Sigmoid colon (tissue), 6 donors: ENCODE measurements at regions not wholly inside any gene's neighbourhood (a gene's known extent, or its start where the extent isn't known, plus 50 kb on each side); places are given as distances from the start of the nearest gene placed in this dataset.

Experiments used
- DNase-seq: peaks from one replicate; pipeline ENCODE4 v3.0.0-alpha.2; 2019
- H3K27ac ChIP-seq, 4 donors: fragments of 200-600 bp; sonication (generic); one replicate each; pipeline ENCODE4 v1.5.1; 2016 to 2019; ENCODE audit warnings: mild to moderate bottlenecking in 1 of 4
- H3K27me3 ChIP-seq, 3 donors: fragments of 200-600 bp; sonication (generic); one replicate each; pipeline ENCODE4 v1.5.1; 2019; ENCODE audit warnings: mild to moderate bottlenecking in 1 of 3
- H3K36me3 ChIP-seq, 4 donors: fragments of 200-600 bp; sonication (generic); one replicate each; pipeline ENCODE4 v1.5.1; 2016 to 2019
- H3K4me1 ChIP-seq, 4 donors: fragments of 200-600 bp; sonication (generic); one replicate each; pipeline ENCODE4 v1.5.1; 2017 to 2019
- H3K4me3 ChIP-seq, 4 donors: fragments of 200-600 bp; sonication (generic); one replicate each; pipeline ENCODE4 v1.5.1; 2017 to 2019; ENCODE audit warnings: mild to moderate bottlenecking in 2 of 4, moderate library complexity in 1 of 4
- H3K9me3 ChIP-seq, 4 donors: fragments of 200-600 bp in 3 of 4; sonication (generic) in 3 of 4; one replicate each; pipeline versions ENCODE4 v1.5.1 to v1.6.1; 2013 to 2019
- EP300 ChIP-seq, 4 donors: sonication (generic); formaldehyde crosslinking; IDR thresholded peaks; one replicate each; pipeline ENCODE4 v1.6.1; 2017; ENCODE audit warnings: antibody characterized with exemption in 4 of 4
- POLR2A ChIP-seq, 2 donors: fragments of 450-650 bp; IDR thresholded peaks; one replicate each; pipeline ENCODE4 v1.6.1; 2016; ENCODE audit warnings: antibody characterized with exemption in 2 of 2, mild to moderate bottlenecking in 2 of 2, moderate library complexity in 2 of 2
- POLR2AphosphoS5 ChIP-seq, 4 donors: sonication (generic); formaldehyde crosslinking; IDR thresholded peaks; one replicate each; pipeline ENCODE4 v1.6.1; 2017; ENCODE audit warnings: antibody characterized with exemption in 4 of 4
- WGBS, 2 donors: extraction: QIAGEN DNeasy Blood & Tissue Kit; methylation state at CpG; one replicate each; pipeline ENCODE4 v1.1.7; 2013; 5-methylcytosine and 5-hydroxymethylcytosine counted together
- intact Hi-C: fragments of 100-400 bp; cut with DNase I; formaldehyde crosslinking; loops from one replicate; pipeline ENCODE4 v1.15.1; 2023
- TF ChIP-seq, protein P1 (sequence below), 4 experiments: fragments of 450-650 bp in 3 of 4; fragments of 200-600 bp in 1 of 4; IDR thresholded peaks; one replicate each; pipeline ENCODE4 v1.5.1; 2016 to 2019; ENCODE audit warnings: antibody characterized with exemption in 4 of 4, mild to moderate bottlenecking in 3 of 4, moderate library complexity in 2 of 4
- donor health status: healthy with polysubstance abuse.
- donor health status: healthy.

DNA sequence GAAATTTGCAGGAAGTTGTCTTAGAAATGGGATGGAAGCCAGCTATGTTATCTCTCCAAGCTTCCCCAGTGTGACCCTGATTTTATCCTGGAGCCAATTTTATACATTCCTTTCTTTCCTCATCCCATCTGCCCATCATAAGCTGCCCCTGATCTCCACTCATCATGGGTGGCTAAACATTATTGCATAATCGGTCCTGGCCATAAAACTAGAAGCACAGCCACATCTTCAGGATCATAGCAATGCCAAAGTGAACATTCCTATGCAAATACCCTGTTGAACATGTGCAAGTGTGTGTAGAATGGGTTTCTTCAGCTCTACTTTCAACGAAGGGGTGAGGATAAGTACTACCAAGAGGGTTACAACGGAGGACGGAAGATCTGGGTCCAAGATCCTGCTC lies 50.6 kb upstream of the COG2 start:
- Histone ChIP-seq H3K36me3 (no peaks in the 10 kb centered on the region), H3K4me1 (no peaks in the 10 kb centered on the region), H3K4me3 (no peak overlapping the region), H3K27me3 (no peaks in the 10 kb centered on the region), H3K27ac (no peak overlapping the region), H3K9me3 (no peaks in the 10 kb centered on the region)
- DNase-seq = no peak
- intact Hi-C loops = no loop called here
- TF ChIP-seq EP300 (IDR thresholded peaks at IDR 0.05) (no peak), POLR2A (IDR thresholded peaks at IDR 0.05) (no peak), POLR2AphosphoS5 (IDR thresholded peaks at IDR 0.05) (no peak)
- TF ChIP-seq, protein P1, sequence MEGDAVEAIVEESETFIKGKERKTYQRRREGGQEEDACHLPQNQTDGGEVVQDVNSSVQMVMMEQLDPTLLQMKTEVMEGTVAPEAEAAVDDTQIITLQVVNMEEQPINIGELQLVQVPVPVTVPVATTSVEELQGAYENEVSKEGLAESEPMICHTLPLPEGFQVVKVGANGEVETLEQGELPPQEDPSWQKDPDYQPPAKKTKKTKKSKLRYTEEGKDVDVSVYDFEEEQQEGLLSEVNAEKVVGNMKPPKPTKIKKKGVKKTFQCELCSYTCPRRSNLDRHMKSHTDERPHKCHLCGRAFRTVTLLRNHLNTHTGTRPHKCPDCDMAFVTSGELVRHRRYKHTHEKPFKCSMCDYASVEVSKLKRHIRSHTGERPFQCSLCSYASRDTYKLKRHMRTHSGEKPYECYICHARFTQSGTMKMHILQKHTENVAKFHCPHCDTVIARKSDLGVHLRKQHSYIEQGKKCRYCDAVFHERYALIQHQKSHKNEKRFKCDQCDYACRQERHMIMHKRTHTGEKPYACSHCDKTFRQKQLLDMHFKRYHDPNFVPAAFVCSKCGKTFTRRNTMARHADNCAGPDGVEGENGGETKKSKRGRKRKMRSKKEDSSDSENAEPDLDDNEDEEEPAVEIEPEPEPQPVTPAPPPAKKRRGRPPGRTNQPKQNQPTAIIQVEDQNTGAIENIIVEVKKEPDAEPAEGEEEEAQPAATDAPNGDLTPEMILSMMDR (IDR thresholded peaks at IDR 0.05) = no peak
- 53 to 76% methylated on average over 4 of the region's 4 CpGs for WGBS, 2 donors

DNA sequence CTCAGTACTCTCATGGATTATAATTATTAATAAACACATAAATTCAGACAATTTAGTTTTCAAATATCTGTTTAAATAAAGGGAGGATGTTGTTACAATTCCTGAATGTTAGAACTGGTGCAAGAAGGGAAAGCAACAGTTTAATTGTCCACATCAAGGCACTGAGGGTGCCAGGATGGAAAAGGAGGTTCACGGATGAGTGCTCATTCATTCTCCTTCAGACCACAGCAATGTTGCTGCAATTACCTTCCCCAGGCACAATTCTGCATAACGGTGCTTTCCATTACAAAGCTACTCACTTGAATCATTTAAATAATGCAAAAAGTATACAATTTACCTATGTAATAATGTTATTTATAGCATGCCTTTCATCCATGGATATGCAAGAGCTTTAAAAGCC lies 52.3 kb upstream of the COG2 start:
- H3K36me3 ChIP-seq = no peaks in the 10 kb centered on the region
- intact Hi-C loops = no loop called here
- no peaks in the 10 kb centered on the region for H3K4me1 ChIP-seq
- 42 to 78% methylated on average over 2 of the region's 2 CpGs for WGBS, 2 donors
- H3K4me3 ChIP-seq = no peak overlapping the region
- no peaks in the 10 kb centered on the region for H3K9me3 ChIP-seq
- TF ChIP-seq, protein P1 (IDR thresholded peaks at IDR 0.05) = no peak
- TF ChIP-seq POLR2A (IDR thresholded peaks at IDR 0.05) (no peak), POLR2AphosphoS5 (IDR thresholded peaks at IDR 0.05) (no peak), EP300 (IDR thresholded peaks at IDR 0.05) (no peak)
- H3K27me3 ChIP-seq = no peaks in the 10 kb centered on the region
- H3K27ac ChIP-seq = no peak overlapping the region
- no peak for DNase-seq

DNA sequence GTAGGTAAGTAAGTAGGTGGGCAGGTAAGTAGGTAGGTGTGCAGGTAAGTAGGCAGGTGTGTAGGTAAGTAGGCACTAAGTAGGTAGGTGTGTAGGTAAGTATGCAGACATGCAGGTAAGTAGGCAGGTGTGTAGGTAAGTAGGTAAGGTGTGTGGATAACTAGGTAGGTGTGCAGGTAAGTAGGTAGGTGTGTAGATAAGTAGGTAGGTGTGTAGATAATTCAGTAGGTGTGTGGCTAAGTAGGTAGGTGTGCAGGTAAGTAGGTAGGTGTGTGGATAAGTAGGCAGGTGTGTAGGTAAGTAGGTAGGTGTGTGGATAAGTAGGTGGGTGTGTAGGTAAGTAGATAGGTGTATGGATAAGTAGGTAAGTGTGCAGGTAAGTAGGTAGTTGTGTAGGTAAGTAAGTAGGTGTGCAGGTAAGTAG lies 53.9 kb upstream of the COG2 start:
- intact Hi-C loops = no loop called here
- no peaks in the 10 kb centered on the region for H3K4me1 ChIP-seq
- no peak overlapping the region for H3K4me3 ChIP-seq
- TF ChIP-seq EP300 (IDR thresholded peaks at IDR 0.05) (no peak), POLR2A (IDR thresholded peaks at IDR 0.05) (no peak), POLR2AphosphoS5 (IDR thresholded peaks at IDR 0.05) (no peak)
- TF ChIP-seq, protein P1 (IDR thresholded peaks at IDR 0.05) = no peak
- no peak for DNase-seq
- no peaks in the 10 kb centered on the region for H3K9me3 ChIP-seq
- H3K36me3 ChIP-seq = no peaks in the 10 kb centered on the region
- no peak overlapping the region for H3K27ac ChIP-seq
- H3K27me3 ChIP-seq = no peaks in the 10 kb centered on the region

DNA sequence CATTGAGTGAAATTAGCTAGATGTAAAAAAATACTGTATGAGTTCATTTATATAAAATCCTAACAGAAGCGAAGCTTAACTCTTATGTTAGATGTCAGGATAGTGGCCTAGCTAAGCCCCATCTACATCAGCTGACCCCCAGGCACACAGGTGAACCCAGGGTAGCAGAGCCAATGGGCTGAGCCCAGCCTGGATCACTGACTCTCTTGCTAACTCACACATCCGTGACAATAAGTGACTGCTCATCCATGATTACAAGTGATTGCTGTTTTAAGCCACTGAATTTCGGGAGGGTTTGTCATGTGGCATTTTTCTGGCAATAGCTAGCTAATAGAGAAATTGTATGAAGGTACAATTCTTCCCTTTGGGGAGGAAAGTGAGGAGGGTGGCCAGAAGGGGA lies 55.2 kb upstream of the COG2 start:
- no peak for DNase-seq
- no peaks in the 10 kb centered on the region for H3K9me3 ChIP-seq
- no peaks in the 10 kb centered on the region for H3K4me1 ChIP-seq
- H3K27me3 ChIP-seq = no peaks in the 10 kb centered on the region
- no peak for TF ChIP-seq POLR2AphosphoS5 (IDR thresholded peaks at IDR 0.05)
- no peak for TF ChIP-seq EP300 (IDR thresholded peaks at IDR 0.05)
- TF ChIP-seq, protein P1 (IDR thresholded peaks at IDR 0.05) = no peak
- no peak for TF ChIP-seq POLR2A (IDR thresholded peaks at IDR 0.05)
- H3K27ac ChIP-seq = no peak overlapping the region
- H3K36me3 ChIP-seq = no peaks in the 10 kb centered on the region
- no peak overlapping the region for H3K4me3 ChIP-seq
- WGBS, 2 donors = 82 to 91% methylated on average over 3 of the region's 3 CpGs
- intact Hi-C loops = no loop called here

DNA sequence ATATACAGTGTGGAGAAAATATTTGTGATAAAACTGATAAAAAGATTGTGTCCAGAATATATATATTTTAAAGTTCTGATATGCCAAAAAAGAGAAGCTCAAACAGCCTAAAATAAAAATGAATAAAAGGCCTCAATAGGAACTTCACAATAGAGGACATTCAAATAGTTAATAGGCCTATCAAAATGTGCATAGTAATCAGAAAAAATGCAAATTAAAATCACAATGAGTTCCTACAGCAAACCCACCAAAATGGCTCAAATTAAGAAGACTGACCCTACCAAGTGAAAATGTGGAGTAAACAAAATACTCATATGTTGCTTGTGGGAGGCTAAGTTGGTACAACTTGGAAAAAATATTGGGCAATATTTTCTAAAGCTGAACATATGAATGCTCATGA lies 57.6 kb upstream of the COG2 start:
- Histone ChIP-seq H3K27me3 (no peaks in the 10 kb centered on the region), H3K4me3 (no peak overlapping the region), H3K9me3 (no peaks in the 10 kb centered on the region), H3K4me1 (no peaks in the 10 kb centered on the region), H3K27ac (no peak overlapping the region), H3K36me3 (no peaks in the 10 kb centered on the region)
- DNase-seq = no peak
- TF ChIP-seq POLR2A (IDR thresholded peaks at IDR 0.05) = no peak
- TF ChIP-seq EP300 (IDR thresholded peaks at IDR 0.05) = no peak
- TF ChIP-seq POLR2AphosphoS5 (IDR thresholded peaks at IDR 0.05) = no peak
- TF ChIP-seq, protein P1 (IDR thresholded peaks at IDR 0.05) = no peak
- intact Hi-C loops = no loop called here
